Umbilical cord (tissue), 1 donor: ENCODE measurements at regions not wholly inside any gene's neighbourhood (a gene's known extent, or its start where the extent isn't known, plus 50 kb on each side); places are given as distances from the start of the nearest gene placed in this dataset.
"Not testable (repeated sequence)": the region's sequence is repeated elsewhere in the genome, so short reads cannot be mapped to it uniquely, and the experiment has no call there.

ENCODE experiments used
- DNase-seq: peaks from one replicate; pipeline ENCODE4 v3.0.0-alpha.2; 2015; ENCODE audit warnings: low spot score

GRCh38 chr17:63291258-63291657 lies 154.8 kb downstream of the CYB561 start:
- no peak for DNase-seq

- no peak for DNase-seq
Measured at GRCh38 chr17:63292421-63292820, 153.7 kb downstream of the CYB561 start.

GRCh38 chr17:63293323-63294075 lies 152.6 kb downstream of the CYB561 start:
- peak; percentile 13 for DNase-seq

- DNase-seq: no peak
Measured at GRCh38 chr17:63294776-63295175, 151.3 kb downstream of the CYB561 start.

- DNase-seq: peak; percentile 22
Measured at GRCh38 chr17:63295288-63295687, 150.8 kb downstream of the CYB561 start.

- no peak for DNase-seq
Measured at GRCh38 chr17:63295839-63296590, 150.1 kb downstream of the CYB561 start.

- not testable (repeated sequence) for DNase-seq
Measured at GRCh38 chr17:63298916-63299315, 147.2 kb downstream of the CYB561 start.

GRCh38 chr17:63304704-63305261 lies 141.3 kb downstream of the CYB561 start:
- DNase-seq: no peak

- DNase-seq: no peak
Measured at GRCh38 chr17:63305857-63306256, 140.2 kb downstream of the CYB561 start.

GRCh38 chr17:63306855-63307254 lies 139.3 kb downstream of the CYB561 start:
- DNase-seq: no peak

GRCh38 chr17:63308272-63308671 lies 137.8 kb downstream of the CYB561 start:
- DNase-seq: no peak

GRCh38 chr17:63309021-63309420 lies 137.1 kb downstream of the CYB561 start:
- DNase-seq: no peak

- DNase-seq: no peak
Measured at GRCh38 chr17:63311416-63311937, 134.6 kb downstream of the CYB561 start.

- DNase-seq: no peak
Measured at GRCh38 chr17:63314761-63315160, 131.3 kb downstream of the CYB561 start.

GRCh38 chr17:63316100-63316499 lies 130.0 kb downstream of the CYB561 start:
- DNase-seq: no peak

- DNase-seq: no peak
Measured at GRCh38 chr17:63317166-63317840, 128.8 kb downstream of the CYB561 start.

- DNase-seq: no peak
Measured at GRCh38 chr17:63325808-63326207, 120.3 kb downstream of the CYB561 start.

- no peak for DNase-seq
Measured at GRCh38 chr17:63329876-63330275, 116.2 kb downstream of the CYB561 start.

GRCh38 chr17:63331301-63332061 lies 114.6 kb downstream of the CYB561 start:
- DNase-seq: no peak

GRCh38 chr17:63332286-63332685 lies 113.8 kb downstream of the CYB561 start:
- DNase-seq: no peak

- DNase-seq: no peak
Measured at GRCh38 chr17:63333869-63334268, 112.2 kb downstream of the CYB561 start.
